Stomach (tissue), 4 donors: ENCODE measurements at regions not wholly inside any gene's neighbourhood (a gene's known extent, or its start where the extent isn't known, plus 50 kb on each side); places are given as distances from the start of the nearest gene placed in this dataset.

Experiments used
- CTCF ChIP-seq, 7 experiments: fragments of 450-650 bp in 4 of 7; fragments of 200-600 bp in 3 of 7; sonication (generic) in 3 of 7; IDR thresholded peaks; one replicate each; pipeline ENCODE4 v1.5.1; 2016 to 2019; ENCODE audit warnings: antibody characterized with exemption in 7 of 7, control low read depth in 2 of 7, mild to moderate bottlenecking in 1 of 7
- POLR2AphosphoS5 ChIP-seq, 3 donors: sonication (generic); formaldehyde crosslinking; IDR thresholded peaks; one replicate each; pipeline ENCODE4 v1.6.1; 2016; ENCODE audit warnings: antibody characterized with exemption in 3 of 3

- TF ChIP-seq POLR2AphosphoS5 (IDR thresholded peaks at IDR 0.05) (no peak), CTCF (IDR thresholded peaks at IDR 0.05) (no peak)
Observed at GRCh38 chr6:163863565-163863964, 449.0 kb downstream of the QKI start.
